GM19240 (cell line): ENCODE measurements at regions not wholly inside any gene's neighbourhood (a gene's known extent, or its start where the extent isn't known, plus 50 kb on each side); places are given as distances from the start of the nearest gene placed in this dataset.
"Not testable (repeated sequence)": the region's sequence is repeated elsewhere in the genome, so short reads cannot be mapped to it uniquely, and the experiment has no call there.

Experiments used
- DNase-seq: peaks from one replicate; pipeline ENCODE4 v3.0.0; 2011; ENCODE audit warnings: low spot score; ENCODE audit not compliant: insufficient read length

- DNase-seq = no peak
Measured at GRCh38 chr6:71706523-71706922, 179.8 kb upstream of the RIMS1 start.

DNA sequence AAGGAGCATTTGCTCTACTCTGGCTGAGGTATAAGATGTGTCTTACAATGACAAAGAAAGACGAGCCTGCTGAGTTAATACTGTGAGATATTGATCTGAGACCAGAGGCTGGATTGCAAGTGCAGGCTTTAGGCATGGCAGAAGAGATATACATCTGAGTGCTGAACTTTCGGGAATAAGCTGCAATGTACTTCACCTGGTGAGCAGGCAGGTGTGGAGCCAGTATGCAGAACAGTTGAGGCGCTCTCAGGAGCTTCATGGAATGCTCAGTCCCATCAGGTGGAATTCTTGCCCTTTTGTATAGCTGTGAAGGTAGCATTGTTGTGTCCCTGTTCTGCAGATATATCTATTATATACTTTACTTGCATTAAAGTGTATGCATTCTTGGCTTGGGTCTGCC lies 179.3 kb upstream of the RIMS1 start:
- no peak for DNase-seq

DNA sequence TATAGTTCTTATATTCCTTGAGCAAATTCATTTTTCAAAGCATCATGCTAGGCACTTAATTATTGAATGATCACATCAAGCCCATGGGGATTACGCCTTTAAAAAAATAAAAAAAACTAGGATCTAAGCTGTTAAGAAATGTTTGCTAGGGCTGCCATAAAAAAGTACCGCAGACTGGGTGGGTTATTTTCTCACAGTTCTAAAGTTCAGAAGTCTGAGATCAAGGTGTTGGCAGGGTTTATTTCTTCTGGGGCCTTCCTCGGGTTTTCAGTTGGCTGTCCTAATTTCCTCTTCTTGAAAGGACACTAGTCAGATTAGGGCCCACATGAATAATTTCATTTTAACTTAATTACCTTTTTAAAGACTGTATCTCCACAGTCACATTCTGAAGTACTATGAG lies 165.6 kb upstream of the RIMS1 start:
- DNase-seq = no peak

- no peak for DNase-seq
Measured at GRCh38 chr6:71721642-71722041, 164.7 kb upstream of the RIMS1 start.

- DNase-seq = no peak
Measured at GRCh38 chr6:71722736-71723135, 163.6 kb upstream of the RIMS1 start.

DNA sequence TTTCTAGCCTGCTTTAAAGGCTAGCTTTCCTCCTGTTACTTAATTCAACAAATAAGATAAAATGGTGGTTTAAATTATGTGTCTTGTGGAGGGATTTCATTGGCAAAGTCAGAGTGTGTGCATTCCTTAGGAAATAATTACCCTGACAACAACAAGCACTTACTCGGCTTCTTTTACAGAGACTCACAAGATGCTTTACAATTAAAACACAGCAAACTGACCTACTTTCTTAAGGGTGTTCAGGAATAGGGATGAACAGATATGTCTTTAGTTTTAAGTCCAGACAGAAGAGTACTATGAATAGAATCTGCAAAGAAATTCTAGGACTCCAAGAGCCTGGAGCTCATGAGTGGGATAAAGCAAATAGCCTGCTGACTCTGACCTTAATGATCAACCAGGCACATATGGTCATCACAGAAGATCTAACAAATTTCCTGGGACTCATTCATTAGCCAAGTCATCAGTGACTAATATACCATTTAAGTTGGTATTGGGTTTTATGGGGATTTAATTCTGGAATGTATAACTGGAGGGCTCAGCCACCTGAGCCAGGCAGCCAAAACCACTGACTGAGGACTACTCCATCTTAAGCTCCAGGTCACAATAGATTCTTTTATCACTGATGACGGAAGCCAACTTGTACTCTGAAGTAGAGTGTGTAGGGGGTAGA lies 161.8 kb upstream of the RIMS1 start:
- DNase-seq = no peak

DNA sequence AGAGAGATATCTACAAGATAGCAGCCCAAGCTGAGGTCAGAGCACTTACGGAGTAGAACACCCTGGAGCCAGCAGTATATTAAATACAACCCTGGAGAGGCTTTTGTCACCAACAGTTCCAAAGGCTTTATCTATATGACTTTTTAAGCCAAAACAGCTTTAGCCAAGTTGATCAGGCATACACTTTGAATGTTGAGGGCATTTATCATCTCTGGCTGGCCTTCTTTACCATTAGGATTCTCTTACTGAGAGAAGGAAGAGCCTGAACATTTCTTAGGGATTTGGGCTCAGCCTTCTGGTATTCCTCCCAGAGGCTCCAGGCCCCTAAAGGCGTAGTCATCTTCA lies 161.3 kb upstream of the RIMS1 start:
- DNase-seq = no peak

DNA sequence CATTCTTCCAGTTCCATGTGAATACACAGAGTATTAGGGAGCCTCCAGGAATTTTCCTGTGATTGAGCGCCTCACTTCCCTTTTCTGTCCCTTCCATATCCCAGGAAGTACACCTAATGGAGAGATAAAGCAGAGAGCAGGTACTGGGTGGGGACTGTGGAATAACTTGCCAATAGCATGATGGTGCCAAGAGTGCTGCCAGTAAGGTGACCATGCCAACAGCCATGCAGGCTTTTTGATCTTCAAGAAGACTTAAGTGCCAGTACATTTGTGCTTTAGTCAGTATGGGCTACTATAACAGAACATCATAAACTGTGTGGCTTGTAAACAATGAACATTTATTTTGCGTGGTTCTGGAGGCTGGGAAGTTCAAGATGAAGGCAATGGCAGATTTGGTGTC lies 160.2 kb upstream of the RIMS1 start:
- no peak for DNase-seq

DNA sequence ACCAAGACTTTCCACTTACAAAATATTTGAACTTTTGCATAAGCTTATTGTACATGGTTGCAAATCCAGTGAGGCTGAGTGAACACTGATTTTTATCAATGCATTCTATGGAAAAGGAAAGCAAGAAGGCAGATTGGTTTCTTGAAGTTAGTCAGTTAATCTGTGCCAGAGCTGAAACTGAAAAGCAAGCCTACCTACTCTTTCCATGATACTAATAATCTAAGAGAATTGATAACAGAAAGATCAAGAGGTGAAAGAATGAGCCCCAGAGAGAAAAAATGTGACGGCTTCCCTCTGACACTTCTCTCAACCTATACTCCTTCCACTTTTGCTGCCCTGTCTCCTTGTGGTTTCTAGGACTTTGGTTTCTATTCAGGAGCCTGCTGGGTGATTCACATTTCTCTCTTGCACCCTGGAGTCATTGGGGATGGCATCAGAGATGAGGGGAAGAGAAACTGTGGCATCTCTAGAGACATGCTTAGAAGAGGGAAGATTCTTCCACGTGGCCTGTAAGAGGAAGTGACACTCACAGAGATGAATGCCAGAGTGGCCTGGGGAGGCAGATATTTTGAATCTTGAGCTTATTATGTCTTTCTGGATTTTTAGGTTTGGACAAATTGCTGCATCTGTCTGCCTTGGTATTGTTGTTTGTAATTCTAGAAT lies 158.6 kb upstream of the RIMS1 start:
- DNase-seq = no peak

GRCh38 chr6:71730284-71730683 lies 156.1 kb upstream of the RIMS1 start:
- DNase-seq = no peak

GRCh38 chr6:71733970-71734899 lies 152.1 kb upstream of the RIMS1 start:
- DNase-seq = no peak

DNA sequence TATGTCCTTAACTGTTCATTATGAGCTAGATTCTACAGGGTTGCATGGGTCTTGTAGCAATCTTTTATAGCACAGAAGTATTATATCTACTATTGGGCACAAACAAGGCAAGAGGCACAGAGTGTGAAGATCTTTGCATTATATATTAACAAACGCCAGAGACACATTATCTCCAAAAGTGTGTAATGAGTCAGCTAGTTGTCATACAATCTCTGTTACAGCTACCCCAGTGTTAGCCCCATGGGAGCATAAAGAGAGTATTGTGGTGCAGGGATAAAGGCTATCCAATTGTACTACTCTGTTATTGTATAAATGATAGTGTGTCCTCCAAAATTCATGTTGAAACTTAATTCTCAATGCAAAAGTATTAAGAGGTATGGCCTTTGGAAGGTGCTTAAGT lies 148.4 kb upstream of the RIMS1 start:
- DNase-seq = no peak

GRCh38 chr6:71745525-71745924 lies 140.8 kb upstream of the RIMS1 start:
- DNase-seq = no peak

GRCh38 chr6:71766146-71766760 lies 120.1 kb upstream of the RIMS1 start:
- DNase-seq = no peak

DNA sequence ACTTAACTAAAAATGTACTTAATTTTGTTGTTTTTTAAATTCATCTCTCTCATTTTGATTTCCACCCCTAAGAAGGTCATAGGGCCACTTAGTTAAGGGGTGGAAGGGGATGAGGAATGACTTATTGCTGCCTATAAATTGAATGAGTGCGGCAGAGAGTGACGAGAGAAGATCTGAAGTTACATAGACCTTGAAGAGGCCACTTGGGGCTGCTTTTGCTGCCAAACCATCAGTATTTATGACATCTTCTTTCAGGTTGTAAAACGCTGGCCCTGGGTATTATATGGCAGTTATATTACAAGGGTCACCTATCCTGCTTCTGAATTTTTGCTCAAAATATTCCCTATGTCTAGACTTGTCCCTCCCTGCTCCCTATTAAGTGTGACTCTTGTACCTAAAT lies 119.6 kb upstream of the RIMS1 start:
- DNase-seq = no peak

DNA sequence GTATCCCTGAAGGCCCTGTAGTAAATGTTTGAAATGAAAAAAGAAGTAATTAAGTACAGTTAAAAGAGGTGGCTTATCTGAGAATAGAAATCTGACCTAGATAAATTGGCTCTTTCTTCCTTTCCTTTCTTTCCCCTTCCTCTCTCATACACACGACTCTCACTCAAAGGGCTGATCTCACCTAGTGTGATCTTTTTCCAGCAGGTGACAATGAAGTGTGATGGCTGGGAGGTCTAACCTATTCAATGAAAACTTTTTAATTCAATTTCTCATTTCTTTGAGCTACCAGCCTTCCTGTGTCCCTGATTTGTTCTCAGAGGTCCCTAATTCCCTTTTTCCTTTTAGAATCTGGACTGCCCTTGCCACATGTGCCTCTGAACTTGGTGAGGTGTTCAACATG lies 118.0 kb upstream of the RIMS1 start:
- no peak for DNase-seq

DNA sequence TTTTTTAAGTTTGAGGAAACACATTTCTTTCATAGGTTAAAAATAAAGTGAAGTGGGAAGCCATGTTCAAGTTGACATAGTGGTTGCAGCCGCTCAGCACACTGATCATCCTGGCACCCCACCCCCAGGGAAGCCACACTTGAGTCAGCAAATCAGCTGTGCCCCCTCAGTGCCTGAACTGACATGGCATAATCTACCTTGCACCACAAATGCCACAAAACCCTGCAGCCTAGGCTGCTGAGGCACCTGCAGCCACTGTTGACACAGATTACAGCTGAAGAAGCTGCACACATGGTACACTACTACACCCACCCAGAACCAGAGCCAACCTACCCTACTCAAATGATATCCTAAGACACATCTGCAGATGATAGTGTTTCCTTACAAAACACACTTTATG lies 77.5 kb upstream of the RIMS1 start:
- no peak for DNase-seq

- no peak for DNase-seq
Measured at GRCh38 chr6:71810880-71811279, 75.5 kb upstream of the RIMS1 start.

- no peak for DNase-seq
Measured at GRCh38 chr6:71822625-71823024, 63.7 kb upstream of the RIMS1 start.

DNA sequence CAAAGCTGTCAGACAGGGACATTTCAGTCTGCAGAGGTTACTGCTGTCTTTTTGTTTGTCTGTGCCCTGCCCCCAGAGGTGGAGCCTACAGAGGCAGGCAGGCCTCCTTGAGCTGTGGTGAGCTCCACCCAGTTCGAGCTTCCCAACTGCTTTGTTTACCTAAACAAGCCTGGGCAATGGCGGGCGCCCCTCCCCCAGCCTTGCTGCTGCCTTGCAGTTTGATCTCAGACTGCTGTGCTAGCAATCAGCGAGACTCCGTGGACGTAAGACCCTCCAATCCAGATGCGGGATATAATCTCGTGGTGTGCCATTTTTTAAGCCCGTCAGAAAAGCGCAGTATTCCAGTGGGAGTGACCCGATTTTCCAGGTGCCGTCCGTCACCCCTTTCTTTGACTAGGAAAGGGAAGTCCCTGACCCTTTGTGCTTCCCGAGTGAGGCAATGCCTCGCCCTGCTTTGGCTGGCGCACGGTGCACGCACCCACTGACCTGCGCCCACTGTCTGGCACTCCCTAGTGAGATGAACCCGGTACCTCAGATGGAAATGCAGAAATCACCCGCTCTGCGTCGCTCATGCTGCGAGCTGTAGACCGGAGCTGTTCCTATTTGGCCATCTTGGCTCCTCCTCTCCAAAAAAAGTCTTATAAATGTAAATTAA lies 54.1 kb upstream of the RIMS1 start:
- DNase-seq = not testable (repeated sequence)
